ENCODE measurements at regions not wholly inside any gene's neighbourhood (a gene's known extent, or its start where the extent isn't known, plus 50 kb on each side); places are given as distances from the start of the nearest gene placed in this dataset.

- Histone ChIP-seq H3K4me1 (ENCODE audit: control insufficient read depth in 2 of 2, insufficient read depth in 2 of 2, low read length in 2 of 2) (no peaks in the 10 kb centered on the region), H3K9me3 (ENCODE audit: control extremely low read depth in 1 of 3, control insufficient read depth in 2 of 3, insufficient read depth in 1 of 3, low read length in 2 of 3) (no peaks in the 10 kb centered on the region), H3K79me2 (ENCODE audit: control insufficient read depth, insufficient read depth, low read length) (no peaks in the 10 kb centered on the region), H3K27me3 (replicated peaks in 1 of 4; ENCODE audit: control extremely low read depth in 1 of 4, control insufficient read depth in 3 of 4, insufficient read depth in 4 of 4, low read length in 3 of 4) (no peaks in the 10 kb centered on the region), H2AFZ (ENCODE audit: insufficient read depth, low read depth, low read length, poor library complexity, severe bottlenecking) (no peak overlapping the region), H3K9ac (ENCODE audit: low read length) (no peak overlapping the region), H3K4me2 (replicated peaks; ENCODE audit: low read depth, low read length, poor library complexity, severe bottlenecking) (no peak overlapping the region), H3K27ac (ENCODE audit: low read length in 2 of 2) (no peak overlapping the region), H3K36me3 (replicated peaks in 1 of 2; ENCODE audit: control extremely low read depth in 1 of 2, control insufficient read depth in 1 of 2, extremely low read depth in 1 of 2, insufficient read depth in 2 of 2, low read length in 1 of 2) (no peaks in the 10 kb centered on the region), H4K20me1 (ENCODE audit: control insufficient read depth, insufficient read depth, low read length, poor library complexity, severe bottlenecking) (no peaks in the 10 kb centered on the region), H3K4me3 (ENCODE audit: control extremely low read depth in 1 of 5, extremely low read depth in 1 of 5, insufficient read depth in 1 of 5, low read depth in 2 of 5, low read length in 4 of 5) (no peak overlapping the region)
- Mint-ChIP-seq H3K27ac (no peak overlapping the region), H3K9me3 (ENCODE audit: insufficient read depth) (no peaks in the 10 kb centered on the region), H3K4me3 (no peak overlapping the region), H3K27me3 (no peaks in the 10 kb centered on the region), H3K4me1 (no peaks in the 10 kb centered on the region)
- ChIA-PET CTCF (no interaction called here), POLR2A (no interaction called here)
- ATAC-seq (ENCODE audit: low read depth) = no peak
- no peak for DNase-seq
- TF ChIP-seq EZH2 (IDR thresholded peaks at IDR 0.05; ENCODE audit: borderline replicate concordance, insufficient read depth, low read depth, low read length, poor library complexity, severe bottlenecking) (no peak), CTCF (IDR thresholded peaks at IDR 0.05) (no peak)
- WGBS (ENCODE audit: insufficient coverage) = no CpG with 5 or more reads among the region's 5 CpGs
- intact Hi-C loops (cut with micrococcal nuclease) = no loop called here
Observed at GRCh38 chr5:91521785-91522184, 138.7 kb upstream of the ARRDC3 start.

GRCh38 chr5:91521334-91521733 lies 138.2 kb upstream of the ARRDC3 start:
- no peak overlapping the region for H3K4me3 Mint-ChIP-seq
- DNase-seq (no peak), ATAC-seq (ENCODE audit: low read depth) (no peak)
- Histone ChIP-seq H3K27me3 (replicated peaks in 1 of 4; ENCODE audit: control extremely low read depth in 1 of 4, control insufficient read depth in 3 of 4, insufficient read depth in 4 of 4, low read length in 3 of 4) (no peaks in the 10 kb centered on the region), H3K9ac (ENCODE audit: low read length) (no peak overlapping the region), H3K79me2 (ENCODE audit: control insufficient read depth, insufficient read depth, low read length) (no peaks in the 10 kb centered on the region), H3K9me3 (ENCODE audit: control extremely low read depth in 1 of 3, control insufficient read depth in 2 of 3, insufficient read depth in 1 of 3, low read length in 2 of 3) (no peaks in the 10 kb centered on the region), H2AFZ (ENCODE audit: insufficient read depth, low read depth, low read length, poor library complexity, severe bottlenecking) (no peak overlapping the region), H3K4me3 (ENCODE audit: control extremely low read depth in 1 of 5, extremely low read depth in 1 of 5, insufficient read depth in 1 of 5, low read depth in 2 of 5, low read length in 4 of 5) (no peak overlapping the region), H3K4me1 (ENCODE audit: control insufficient read depth in 2 of 2, insufficient read depth in 2 of 2, low read length in 2 of 2) (no peaks in the 10 kb centered on the region), H3K27ac (ENCODE audit: low read length in 2 of 2) (no peak overlapping the region), H3K36me3 (replicated peaks in 1 of 2; ENCODE audit: control extremely low read depth in 1 of 2, control insufficient read depth in 1 of 2, extremely low read depth in 1 of 2, insufficient read depth in 2 of 2, low read length in 1 of 2) (no peaks in the 10 kb centered on the region), H4K20me1 (ENCODE audit: control insufficient read depth, insufficient read depth, low read length, poor library complexity, severe bottlenecking) (no peaks in the 10 kb centered on the region), H3K4me2 (replicated peaks; ENCODE audit: low read depth, low read length, poor library complexity, severe bottlenecking) (no peak overlapping the region)
- no peaks in the 10 kb centered on the region for H3K27me3 Mint-ChIP-seq
- no peak overlapping the region for H3K27ac Mint-ChIP-seq
- H3K9me3 Mint-ChIP-seq (ENCODE audit: insufficient read depth) = no peaks in the 10 kb centered on the region
- TF ChIP-seq CTCF (IDR thresholded peaks at IDR 0.05) (no peak), EZH2 (IDR thresholded peaks at IDR 0.05; ENCODE audit: borderline replicate concordance, insufficient read depth, low read depth, low read length, poor library complexity, severe bottlenecking) (no peak)
- intact Hi-C loops (cut with micrococcal nuclease) = no loop called here
- no peaks in the 10 kb centered on the region for H3K4me1 Mint-ChIP-seq
- POLR2A ChIA-PET = no interaction called here
- CTCF ChIA-PET = no interaction called here
- no CpG with 5 or more reads among the region's 1 CpG for WGBS (ENCODE audit: insufficient coverage)

Measured in B cell (primary cell).